Parathyroid adenoma (tissue), 2 donors: ENCODE measurements at regions not wholly inside any gene's neighbourhood (a gene's known extent, or its start where the extent isn't known, plus 50 kb on each side); places are given as distances from the start of the nearest gene placed in this dataset.

Experiments
- H2AFZ ChIP-seq: fragments of 300-600 bp; sonication (generic); one replicate; pipeline ENCODE4 v1.7.0; 2017; ENCODE audit warnings: antibody characterized with exemption, mild to moderate bottlenecking
- H3K27ac ChIP-seq: fragments of 300-600 bp; sonication (generic); one replicate; pipeline ENCODE4 v1.7.0; 2017
- H3K27me3 ChIP-seq: fragments of 300-600 bp; sonication (generic); one replicate; pipeline ENCODE4 v1.7.0; 2017; ENCODE audit warnings: low read length; ENCODE audit not compliant: control insufficient read depth, insufficient read depth
- H3K36me3 ChIP-seq: fragments of 300-600 bp; sonication (generic); one replicate; pipeline ENCODE4 v1.7.0; 2017; ENCODE audit warnings: low read length; ENCODE audit not compliant: control insufficient read depth, insufficient read depth
- H3K4me1 ChIP-seq: fragments of 300-600 bp; sonication (generic); one replicate; pipeline ENCODE4 v1.7.0; 2017; ENCODE audit warnings: control low read depth
- H3K4me2 ChIP-seq: fragments of 300-600 bp; sonication (generic); one replicate; pipeline ENCODE4 v1.7.0; 2017; ENCODE audit warnings: low read length
- H3K4me3 ChIP-seq: fragments of 300-600 bp; sonication (generic); one replicate; pipeline ENCODE4 v1.7.0; 2017; ENCODE audit warnings: low read depth, low read length
- H3K79me2 ChIP-seq: fragments of 300-600 bp; sonication (generic); one replicate; pipeline ENCODE4 v1.7.0; 2017; ENCODE audit warnings: control low read depth
- H3K9ac ChIP-seq: fragments of 300-600 bp; sonication (generic); one replicate; pipeline ENCODE4 v1.7.0; 2017; ENCODE audit warnings: mild to moderate bottlenecking
- H3K9me3 ChIP-seq: fragments of 300-600 bp; sonication (generic); one replicate; pipeline ENCODE4 v1.7.0; 2017; ENCODE audit warnings: low read length; ENCODE audit not compliant: control insufficient read depth
- TF ChIP-seq, protein P1 (sequence below): fragments of 300-600 bp; sonication (generic); IDR thresholded peaks from one replicate; pipeline ENCODE4 v1.7.0; 2017; ENCODE audit warnings: antibody characterized with exemption, mild to moderate bottlenecking
- donor health status: primary hyperparathyroidism.

DNA sequence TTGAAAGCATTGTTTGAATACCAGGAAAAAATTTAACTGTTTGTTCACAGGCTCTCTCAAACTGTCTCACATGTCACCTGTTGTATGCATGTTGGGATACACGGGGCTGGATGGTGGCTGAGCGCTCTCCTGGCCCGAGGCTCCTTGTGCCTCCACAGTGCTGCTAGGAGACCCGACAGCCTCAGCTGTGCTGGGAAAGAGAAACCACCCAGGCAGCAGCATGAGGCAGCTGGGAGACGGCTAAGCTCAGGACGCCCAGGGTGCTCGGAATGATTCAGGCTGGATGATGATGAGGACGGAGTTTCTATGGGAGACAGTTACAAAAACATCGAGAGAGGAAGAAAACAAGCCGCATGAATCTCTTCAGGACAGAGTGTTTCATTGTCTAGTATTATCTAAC is 278.0 kb upstream of the CDH4 start:
- Histone ChIP-seq H3K27me3 (no peaks in the 10 kb centered on the region), H3K27ac (no peak overlapping the region)

GRCh38 chr20:60974441-60974945 is 277.6 kb upstream of the CDH4 start:
- Histone ChIP-seq H3K27me3 (no peaks in the 10 kb centered on the region), H3K36me3 (no peaks in the 10 kb centered on the region), H2AFZ (no peak overlapping the region), H3K9me3 (no peaks in the 10 kb centered on the region), H3K4me3 (no peak overlapping the region), H3K27ac (no peak overlapping the region), H3K4me1 (no peaks in the 10 kb centered on the region), H3K4me2 (no peak overlapping the region), H3K9ac (no peak overlapping the region), H3K79me2 (no peaks in the 10 kb centered on the region)
- TF ChIP-seq, protein P1, sequence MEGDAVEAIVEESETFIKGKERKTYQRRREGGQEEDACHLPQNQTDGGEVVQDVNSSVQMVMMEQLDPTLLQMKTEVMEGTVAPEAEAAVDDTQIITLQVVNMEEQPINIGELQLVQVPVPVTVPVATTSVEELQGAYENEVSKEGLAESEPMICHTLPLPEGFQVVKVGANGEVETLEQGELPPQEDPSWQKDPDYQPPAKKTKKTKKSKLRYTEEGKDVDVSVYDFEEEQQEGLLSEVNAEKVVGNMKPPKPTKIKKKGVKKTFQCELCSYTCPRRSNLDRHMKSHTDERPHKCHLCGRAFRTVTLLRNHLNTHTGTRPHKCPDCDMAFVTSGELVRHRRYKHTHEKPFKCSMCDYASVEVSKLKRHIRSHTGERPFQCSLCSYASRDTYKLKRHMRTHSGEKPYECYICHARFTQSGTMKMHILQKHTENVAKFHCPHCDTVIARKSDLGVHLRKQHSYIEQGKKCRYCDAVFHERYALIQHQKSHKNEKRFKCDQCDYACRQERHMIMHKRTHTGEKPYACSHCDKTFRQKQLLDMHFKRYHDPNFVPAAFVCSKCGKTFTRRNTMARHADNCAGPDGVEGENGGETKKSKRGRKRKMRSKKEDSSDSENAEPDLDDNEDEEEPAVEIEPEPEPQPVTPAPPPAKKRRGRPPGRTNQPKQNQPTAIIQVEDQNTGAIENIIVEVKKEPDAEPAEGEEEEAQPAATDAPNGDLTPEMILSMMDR, result no peak

More for the DNA sequence above, 278.0 kb upstream of the CDH4 start:
- H3K79me2 ChIP-seq, result no peaks in the 10 kb centered on the region
- no peaks in the 10 kb centered on the region for H3K4me1 ChIP-seq
- TF ChIP-seq, protein P1, result no peak
- H3K9ac ChIP-seq, result no peak overlapping the region
- H3K9me3 ChIP-seq, result no peaks in the 10 kb centered on the region
- no peak overlapping the region for H3K4me2 ChIP-seq
- no peak overlapping the region for H3K4me3 ChIP-seq
- H2AFZ ChIP-seq, result no peak overlapping the region
- H3K36me3 ChIP-seq, result no peaks in the 10 kb centered on the region

DNA sequence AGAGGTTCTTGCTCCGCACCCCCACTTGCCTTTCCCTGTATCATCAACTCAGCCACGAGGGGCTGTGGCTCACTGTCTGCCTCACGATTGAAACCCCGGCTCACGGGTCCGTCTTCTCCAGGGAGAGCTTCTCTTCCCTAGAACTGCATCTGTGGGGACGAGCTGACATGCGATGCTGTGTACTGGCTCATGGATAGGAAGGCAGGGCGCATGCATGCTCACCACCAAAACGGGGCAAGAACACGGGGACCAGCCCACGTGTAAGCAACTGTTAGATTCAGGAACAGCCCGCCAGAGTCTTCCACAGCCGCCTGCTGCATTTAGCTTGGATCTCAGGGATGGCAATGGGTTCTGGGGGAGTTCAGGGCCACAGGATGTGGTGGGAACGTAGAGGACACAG is 275.9 kb upstream of the CDH4 start:
- Histone ChIP-seq H3K4me2 (no peak overlapping the region), H3K9me3 (no peaks in the 10 kb centered on the region), H3K79me2 (no peaks in the 10 kb centered on the region), H3K4me3 (no peak overlapping the region), H3K27me3 (no peaks in the 10 kb centered on the region), H3K27ac (no peak overlapping the region), H3K4me1 (no peaks in the 10 kb centered on the region), H3K9ac (no peak overlapping the region), H3K36me3 (no peaks in the 10 kb centered on the region), H2AFZ (no peak overlapping the region)
- TF ChIP-seq, protein P1, result no peak

- H3K9ac ChIP-seq, result no peak overlapping the region
- no peak overlapping the region for H3K4me3 ChIP-seq
- H3K79me2 ChIP-seq, result no peaks in the 10 kb centered on the region
- no peaks in the 10 kb centered on the region for H3K27me3 ChIP-seq
- H3K4me1 ChIP-seq, result no peaks in the 10 kb centered on the region
- TF ChIP-seq, protein P1, result no peak
- no peaks in the 10 kb centered on the region for H3K36me3 ChIP-seq
- no peak overlapping the region for H3K4me2 ChIP-seq
- H2AFZ ChIP-seq, result no peak overlapping the region
- H3K9me3 ChIP-seq, result no peaks in the 10 kb centered on the region
- no peak overlapping the region for H3K27ac ChIP-seq
Observed at GRCh38 chr20:60976913-60977312, 275.1 kb upstream of the CDH4 start.

GRCh38 chr20:60977901-60978300 is 274.2 kb upstream of the CDH4 start:
- Histone ChIP-seq H3K4me2 (no peak overlapping the region), H3K4me3 (no peak overlapping the region), H3K36me3 (no peaks in the 10 kb centered on the region), H2AFZ (no peak overlapping the region), H3K79me2 (no peaks in the 10 kb centered on the region), H3K4me1 (no peaks in the 10 kb centered on the region), H3K9me3 (no peaks in the 10 kb centered on the region), H3K9ac (no peak overlapping the region), H3K27me3 (no peaks in the 10 kb centered on the region), H3K27ac (no peak overlapping the region)
- TF ChIP-seq, protein P1, result no peak
